MCF 10A (cell line): ENCODE measurements at regions not wholly inside any gene's neighbourhood (a gene's known extent, or its start where the extent isn't known, plus 50 kb on each side); places are given as distances from the start of the nearest gene placed in this dataset.

Experiments used
- BruUV-seq: library from RNA; stranded (reverse); fragments of 400-500 nt; replicated peaks from 2 replicates; lab custom pipeline; 2021; lab: Mats Ljungman, UMichigan
- CTCF ChIA-PET: fragments of 300-600 bp; sonication (Branson Sonifier 250); formaldehyde crosslinking; extraction: SDS; loops from one replicate; lab custom pipeline; 2021; ENCODE audit warnings: antibody characterized with exemption, inconsistent platforms; lab: Yijun Ruan, JAX
- POLR2A ChIA-PET: fragments of 300-600, 350-650 bp; sonication (Branson Sonifier 250); formaldehyde crosslinking; extraction: SDS; loops from one replicate; lab custom pipeline; 2020; ENCODE audit warnings: antibody characterized with exemption, inconsistent platforms; lab: Yijun Ruan, JAX
- DNase-seq: peaks from one replicate; pipeline ENCODE4 v3.0.0-alpha.2; 2018; ENCODE audit not compliant: unreplicated experiment
- H3K27ac Mint-ChIP-seq: one replicate; pipeline ENCODE4 v1.8.0; 2022; ENCODE audit warnings: mild to moderate bottlenecking, low read depth, mixed read lengths; ENCODE audit not compliant: unreplicated experiment
- H3K27me3 Mint-ChIP-seq: one replicate; pipeline ENCODE4 v1.8.0; 2022; ENCODE audit warnings: mixed read lengths; ENCODE audit not compliant: insufficient read depth, unreplicated experiment
- H3K36me3 Mint-ChIP-seq: one replicate; pipeline ENCODE4 v1.8.0; 2022; ENCODE audit warnings: mild to moderate bottlenecking, moderate library complexity, mixed read lengths; ENCODE audit not compliant: insufficient read depth, unreplicated experiment
- H3K4me1 Mint-ChIP-seq: one replicate; pipeline ENCODE4 v1.8.0; 2022; ENCODE audit warnings: mixed read lengths; ENCODE audit not compliant: insufficient read depth, unreplicated experiment
- H3K4me3 Mint-ChIP-seq: one replicate; pipeline ENCODE4 v1.8.0; 2022; ENCODE audit warnings: mild to moderate bottlenecking, moderate library complexity, mixed read lengths; ENCODE audit not compliant: unreplicated experiment
- H3K9me3 Mint-ChIP-seq: one replicate; pipeline ENCODE4 v1.8.0; 2022; ENCODE audit warnings: mixed read lengths; ENCODE audit not compliant: unreplicated experiment
- CTCF ChIP-seq: fragments of 200-600 bp; IDR thresholded peaks from one replicate; pipeline ENCODE4 v1.8.0; 2022; ENCODE audit warnings: antibody characterized with exemption, mild to moderate bottlenecking; ENCODE audit not compliant: unreplicated experiment
- intact Hi-C: fragments of 100-400 bp; cut with micrococcal nuclease; formaldehyde crosslinking; loops from 2 replicates; pipeline ENCODE4 v1.14.1; 2022

- H3K9me3 Mint-ChIP-seq: no peaks in the 10 kb centered on the region
- DNase-seq: no peak
- no peak overlapping the region for H3K27ac Mint-ChIP-seq
- intact Hi-C loops: no loop called here
- no peaks in the 10 kb centered on the region for H3K27me3 Mint-ChIP-seq
- no peak for TF ChIP-seq CTCF
- BruUV-seq: no TSS peak
- H3K4me1 Mint-ChIP-seq: no peaks in the 10 kb centered on the region
- CTCF ChIA-PET: interaction anchor here (0.7 kb wide), 1 partner anchor 41 kb away, joined by 7 read pairs; no protein-coding TSS in a partner anchor
- no peak overlapping the region for H3K4me3 Mint-ChIP-seq
- POLR2A ChIA-PET: no interaction called here
- H3K36me3 Mint-ChIP-seq: no peaks in the 10 kb centered on the region
These were observed 69.2 kb upstream of the LRATD1 start for GRCh38 chr2:14563324-14563723.

- no TSS peak for BruUV-seq
- Mint-ChIP-seq H3K27ac (no peak overlapping the region), H3K36me3 (no peaks in the 10 kb centered on the region), H3K9me3 (no peaks in the 10 kb centered on the region), H3K4me1 (no peaks in the 10 kb centered on the region), H3K4me3 (no peak overlapping the region), H3K27me3 (no peaks in the 10 kb centered on the region)
- no peak for TF ChIP-seq CTCF
- ChIA-PET CTCF (no interaction called here), POLR2A (no interaction called here)
- DNase-seq: no peak
- intact Hi-C loops: no loop called here
These were observed 66.9 kb upstream of the LRATD1 start for GRCh38 chr2:14565666-14566065.

GRCh38 chr2:14567561-14567960, 65.0 kb upstream of the LRATD1 start:
- no peaks in the 10 kb centered on the region for H3K9me3 Mint-ChIP-seq
- no peak overlapping the region for H3K27ac Mint-ChIP-seq
- POLR2A ChIA-PET: no interaction called here
- BruUV-seq: no TSS peak
- H3K4me1 Mint-ChIP-seq: no peaks in the 10 kb centered on the region
- no peak for DNase-seq
- no peaks in the 10 kb centered on the region for H3K27me3 Mint-ChIP-seq
- CTCF ChIA-PET: interaction anchor here (0.7 kb wide), 1 partner anchor 12 kb away, joined by 3 read pairs; no protein-coding TSS in a partner anchor
- no peaks in the 10 kb centered on the region for H3K36me3 Mint-ChIP-seq
- TF ChIP-seq CTCF: no peak
- intact Hi-C loops: no loop called here
- H3K4me3 Mint-ChIP-seq: no peak overlapping the region

- POLR2A ChIA-PET: interaction anchor here (0.6 kb wide), 1 partner anchor 63 kb away, joined by 3 read pairs; the partner anchor contains the start of gene LRATD1
- no peak overlapping the region for H3K4me3 Mint-ChIP-seq
These were observed 63.2 kb upstream of the LRATD1 start for GRCh38 chr2:14569294-14569693.

More at GRCh38 chr2:14569294-14569693, 63.2 kb upstream of the LRATD1 start:
- intact Hi-C loops: no loop called here
- BruUV-seq: no TSS peak
- DNase-seq: peak; percentile 30
- no peak for TF ChIP-seq CTCF
- H3K36me3 Mint-ChIP-seq: no peaks in the 10 kb centered on the region
- no peak overlapping the region for H3K27ac Mint-ChIP-seq
- H3K27me3 Mint-ChIP-seq: no peaks in the 10 kb centered on the region
- H3K4me1 Mint-ChIP-seq: no peaks in the 10 kb centered on the region
- CTCF ChIA-PET: interaction anchor here (0.6 kb wide), 1 partner anchor 428 kb away, joined by 4 read pairs; no protein-coding TSS in a partner anchor
- H3K9me3 Mint-ChIP-seq: no peaks in the 10 kb centered on the region
